Ishikawa (cell line): ENCODE measurements at regions not wholly inside any gene's neighbourhood (a gene's known extent, or its start where the extent isn't known, plus 50 kb on each side); places are given as distances from the start of the nearest gene placed in this dataset.

Experiments used
- CEBPB ChIP-seq: IDR thresholded peaks from 2 replicates; pipeline ENCODE4 v1.6.1; 2012
- CREB1 ChIP-seq: IDR thresholded peaks from 2 replicates; pipeline ENCODE4 v1.6.1; 2012; ENCODE audit warnings: low read depth
- EGR1 ChIP-seq: IDR thresholded peaks from 2 replicates; pipeline ENCODE4 v1.6.1; 2012
- EP300 ChIP-seq: IDR thresholded peaks from 2 replicates; pipeline ENCODE4 v1.6.1; 2012; ENCODE audit warnings: borderline replicate concordance
- FOXM1 ChIP-seq: IDR thresholded peaks from 2 replicates; pipeline ENCODE4 v1.6.1; 2012; ENCODE audit warnings: low read depth, borderline replicate concordance
- MAX ChIP-seq: IDR thresholded peaks from 2 replicates; pipeline ENCODE4 v1.6.1; 2012
- NFIC ChIP-seq: IDR thresholded peaks from 2 replicates; pipeline ENCODE4 v1.6.1; 2012
- RAD21 ChIP-seq: IDR thresholded peaks from 2 replicates; pipeline ENCODE4 v1.6.1; 2012; ENCODE audit warnings: low read depth
- REST ChIP-seq: IDR thresholded peaks from 2 replicates; pipeline ENCODE4 v1.6.1; 2012; ENCODE audit warnings: low read depth, mild to moderate bottlenecking
- TAF1 ChIP-seq: IDR thresholded peaks from 2 replicates; pipeline ENCODE4 v1.6.1; 2012; ENCODE audit warnings: low read depth, mild to moderate bottlenecking
- TCF12 ChIP-seq: IDR thresholded peaks from 2 replicates; pipeline ENCODE4 v1.6.1; 2012; ENCODE audit warnings: low read depth
- TEAD4 ChIP-seq: IDR thresholded peaks from 2 replicates; pipeline ENCODE4 v1.6.1; 2012
- USF1 ChIP-seq: IDR thresholded peaks from 2 replicates; pipeline ENCODE4 v1.6.1; 2012
- YY1 ChIP-seq: IDR thresholded peaks from 2 replicates; pipeline ENCODE4 v1.6.1; 2012; ENCODE audit warnings: low read depth
- ZBTB7A ChIP-seq: IDR thresholded peaks from 2 replicates; pipeline ENCODE4 v1.6.1; 2012; ENCODE audit warnings: low read depth

GRCh38 chr3:61454801-61455200 lies 106.6 kb upstream of the PTPRG start:
- TF ChIP-seq ZBTB7A (no peak), YY1 (no peak), CREB1 (no peak), CEBPB (no peak), TAF1 (no peak), EP300 (no peak), RAD21 (no peak), REST (no peak), FOXM1 (no peak), NFIC (no peak), MAX (no peak)

GRCh38 chr3:61460636-61461035 lies 100.7 kb upstream of the PTPRG start:
- TF ChIP-seq USF1 (no peak), TCF12 (no peak), RAD21 (no peak), YY1 (no peak), ZBTB7A (no peak), NFIC (no peak), EGR1 (no peak), REST (no peak), FOXM1 (no peak), EP300 (no peak), CREB1 (no peak), MAX (no peak), CEBPB (no peak), TEAD4 (no peak), TAF1 (no peak)

- no peak for TF ChIP-seq TCF12
These were observed 98.2 kb upstream of the PTPRG start for GRCh38 chr3:61463191-61463590.

GRCh38 chr3:61464518-61465140 lies 96.7 kb upstream of the PTPRG start:
- TF ChIP-seq EGR1, result no peak
- TF ChIP-seq TEAD4, result no peak
- TF ChIP-seq MAX, result no peak
- no peak for TF ChIP-seq TCF12
- TF ChIP-seq USF1, result no peak
- TF ChIP-seq CEBPB, result no peak
- no peak for TF ChIP-seq NFIC
- TF ChIP-seq REST, result no peak

- TF ChIP-seq REST (no peak), YY1 (no peak), TCF12 (no peak), TAF1 (no peak), ZBTB7A (no peak), USF1 (no peak), NFIC (no peak), CEBPB (no peak)
These were observed 95.0 kb upstream of the PTPRG start for GRCh38 chr3:61466357-61466756.
